Right forelimb (tissue), 1 donor: ENCODE measurements at regions not wholly inside any gene's neighbourhood (a gene's known extent, or its start where the extent isn't known, plus 50 kb on each side); places are given as distances from the start of the nearest gene placed in this dataset.
"Not testable (repeated sequence)": the region's sequence is repeated elsewhere in the genome, so short reads cannot be mapped to it uniquely, and the experiment has no call there.

ENCODE experiments used
- DNase-seq: peaks from one replicate; pipeline ENCODE4 v3.0.0-alpha.2; 2018

DNA sequence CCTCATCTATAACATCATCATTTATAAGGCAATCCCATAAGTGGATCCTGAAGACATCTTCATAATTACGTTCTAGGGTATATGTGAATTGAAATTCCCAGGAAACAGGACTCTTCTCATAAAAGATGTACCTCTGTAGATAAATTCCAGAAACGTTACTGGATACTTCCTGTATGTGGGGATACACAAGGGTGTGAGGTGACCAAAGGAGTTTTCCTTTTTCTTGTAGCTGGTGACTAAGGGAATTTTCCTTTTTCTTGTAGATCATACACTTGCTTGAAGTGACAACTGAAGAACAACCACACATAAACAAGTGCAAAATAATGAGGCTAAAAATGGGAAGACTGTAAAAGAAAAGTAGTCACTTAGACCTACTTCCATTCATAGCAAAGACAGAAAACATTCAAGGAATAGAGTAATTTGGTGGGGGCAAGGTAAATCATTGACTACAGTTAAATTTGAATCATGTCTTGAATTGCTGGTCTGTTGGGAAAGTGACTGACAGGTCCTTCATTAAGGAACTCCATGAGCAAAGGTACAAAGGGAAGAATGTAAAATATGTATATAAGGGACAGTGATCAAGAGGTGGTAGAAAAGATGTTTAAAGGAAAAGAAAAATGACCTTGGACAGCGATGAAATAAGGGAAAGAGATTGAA, 53.2 kb upstream of the UBE2E3 start:
- no peak for DNase-seq

DNA sequence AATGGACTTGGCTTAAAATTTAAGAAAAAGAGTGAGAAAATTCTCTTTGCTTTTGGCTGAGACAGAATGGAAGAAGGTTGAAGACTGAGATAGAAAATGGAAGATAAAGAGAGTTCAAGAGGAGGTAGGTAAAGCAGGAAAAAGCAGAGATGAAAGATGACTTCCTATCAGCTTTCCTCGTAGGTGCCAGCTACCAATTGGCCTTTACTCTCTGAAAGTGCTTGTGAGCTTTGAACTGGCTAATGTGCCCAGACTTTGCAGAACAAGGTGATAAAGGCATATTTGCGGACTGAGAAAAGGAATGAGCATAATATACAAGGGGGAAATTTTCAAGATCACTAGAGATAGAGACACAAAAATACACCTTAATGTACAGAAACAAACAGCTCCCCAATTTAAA, 54.7 kb upstream of the UBE2E3 start:
- DNase-seq, result no peak

- no peak for DNase-seq
These were observed 56.3 kb upstream of the UBE2E3 start for GRCh38 chr2:180924063-180924462.

GRCh38 chr2:180910831-180911665, 69.4 kb upstream of the UBE2E3 start:
- no peak for DNase-seq

DNA sequence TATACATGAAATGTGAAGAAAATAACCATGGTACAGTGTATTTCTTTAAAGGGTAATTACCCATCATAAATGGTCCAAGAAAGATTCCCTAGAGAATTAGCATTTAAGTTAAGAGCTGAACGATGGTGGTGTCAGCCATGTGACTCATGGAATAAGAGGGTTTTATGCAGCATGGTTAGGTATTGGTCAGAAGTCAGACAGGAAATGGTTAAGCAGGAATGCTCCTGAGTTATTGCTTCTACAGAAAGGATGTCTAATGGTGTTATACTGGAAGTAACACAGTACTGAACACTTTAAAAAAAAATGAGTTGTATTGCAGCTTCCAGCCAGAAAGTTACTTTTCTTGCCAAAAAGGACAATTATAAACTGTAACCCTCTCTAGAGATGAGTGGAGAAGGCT, 72.7 kb upstream of the UBE2E3 start:
- no peak for DNase-seq

DNA sequence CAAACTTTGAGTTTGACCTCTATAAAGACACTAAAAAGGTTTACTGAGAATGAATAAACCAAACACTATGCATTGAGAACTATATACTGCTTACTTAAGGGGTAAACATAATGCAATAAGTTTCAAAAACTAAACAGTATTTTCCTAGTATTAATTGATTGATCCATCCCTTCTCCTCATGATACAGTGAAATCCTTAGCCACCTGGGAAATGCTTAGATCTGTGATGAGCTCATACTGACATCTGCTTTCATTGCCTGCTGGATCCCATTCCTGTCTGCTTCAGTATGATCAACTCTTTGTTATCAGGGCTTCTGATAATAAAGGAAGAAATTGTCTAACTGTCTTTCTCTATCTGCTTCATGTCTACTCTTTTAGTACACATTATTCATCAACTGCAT, 74.9 kb upstream of the UBE2E3 start:
- no peak for DNase-seq

GRCh38 chr2:180905002-180905401, 75.4 kb upstream of the UBE2E3 start:
- DNase-seq, result no peak

DNA sequence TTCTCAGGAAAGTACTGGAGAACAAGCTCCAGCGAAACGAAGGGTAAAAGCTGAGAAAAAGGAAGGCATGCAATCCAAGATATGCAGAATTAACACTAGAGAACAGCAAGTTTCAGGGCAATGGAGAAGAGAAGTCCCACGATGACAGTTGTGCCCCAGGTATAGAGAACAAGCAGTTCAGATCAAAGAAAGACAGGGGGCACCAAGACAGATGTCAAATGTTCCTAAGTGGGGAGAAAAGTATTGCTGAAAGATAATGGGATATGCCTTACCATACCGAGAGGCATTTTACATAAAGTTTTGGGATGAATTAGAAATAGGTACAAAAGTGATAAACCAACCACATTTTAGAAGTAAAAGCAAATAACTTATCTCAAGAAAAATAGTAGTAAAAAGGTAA, 79.1 kb upstream of the UBE2E3 start:
- DNase-seq, result no peak

- no peak for DNase-seq
These were observed 86.7 kb upstream of the UBE2E3 start for GRCh38 chr2:180893752-180894151.

GRCh38 chr2:180892091-180892490, 88.3 kb upstream of the UBE2E3 start:
- no peak for DNase-seq

DNA sequence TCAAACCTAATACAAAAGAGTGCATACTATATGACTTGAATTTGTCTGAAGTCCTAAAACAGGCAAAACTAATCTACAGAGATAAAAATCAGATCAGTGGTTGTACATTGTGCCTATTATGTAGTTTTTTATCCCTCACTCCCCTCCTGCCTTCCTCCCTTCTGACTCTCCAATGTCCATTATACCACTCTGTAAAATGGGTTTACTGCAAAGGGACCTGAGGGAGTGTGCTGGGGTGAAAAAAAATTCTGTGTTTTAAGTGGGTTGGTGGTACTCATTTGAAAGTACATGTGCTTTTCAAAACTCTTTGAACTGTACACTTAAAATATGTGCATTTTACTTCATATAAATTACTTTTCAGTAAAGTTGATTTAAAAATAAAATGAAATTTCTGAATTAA, 89.0 kb upstream of the UBE2E3 start:
- DNase-seq, result no peak

DNA sequence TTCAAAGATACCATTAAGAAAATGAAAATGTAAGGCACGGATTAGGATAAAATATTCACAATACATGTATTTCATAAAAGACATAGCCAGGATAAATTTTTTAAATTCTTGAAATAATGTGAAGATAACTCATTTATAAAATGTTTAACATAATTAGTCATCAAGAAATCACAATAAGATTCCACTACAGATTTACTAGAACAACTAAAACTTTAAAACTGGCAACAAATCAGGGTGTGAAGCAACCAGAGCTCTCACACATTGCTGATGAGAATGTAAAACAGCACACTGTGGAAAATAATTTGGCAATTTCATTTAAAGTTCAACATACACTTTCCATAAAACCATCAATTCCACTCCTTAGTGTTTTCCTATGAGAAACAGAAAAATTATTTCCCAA, 89.6 kb upstream of the UBE2E3 start:
- DNase-seq, result no peak

DNA sequence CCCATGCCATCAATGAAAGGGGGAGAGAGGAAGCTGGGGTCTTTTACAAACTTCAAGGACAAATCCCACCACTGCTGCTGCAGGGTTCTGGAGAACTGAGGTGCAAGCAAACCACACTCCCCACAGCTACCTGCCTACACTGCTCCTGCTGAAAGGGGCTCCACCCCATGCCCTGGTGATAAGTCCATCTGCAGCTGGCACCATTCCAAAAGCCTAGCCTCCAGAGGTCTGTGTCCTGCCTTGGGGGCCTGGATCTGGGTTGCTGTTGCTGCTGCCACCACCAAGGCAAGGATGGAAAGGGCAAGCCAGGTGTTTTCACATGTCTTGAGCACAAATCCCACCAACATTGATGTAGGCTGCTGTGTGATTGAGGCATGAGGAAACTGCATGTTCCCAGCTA, 97.4 kb upstream of the UBE2E3 start:
- no peak for DNase-seq

- DNase-seq, result no peak
These were observed 103.9 kb upstream of the UBE2E3 start for GRCh38 chr2:180876506-180876905.

GRCh38 chr2:180873219-180873618, 107.2 kb upstream of the UBE2E3 start:
- no peak for DNase-seq

DNA sequence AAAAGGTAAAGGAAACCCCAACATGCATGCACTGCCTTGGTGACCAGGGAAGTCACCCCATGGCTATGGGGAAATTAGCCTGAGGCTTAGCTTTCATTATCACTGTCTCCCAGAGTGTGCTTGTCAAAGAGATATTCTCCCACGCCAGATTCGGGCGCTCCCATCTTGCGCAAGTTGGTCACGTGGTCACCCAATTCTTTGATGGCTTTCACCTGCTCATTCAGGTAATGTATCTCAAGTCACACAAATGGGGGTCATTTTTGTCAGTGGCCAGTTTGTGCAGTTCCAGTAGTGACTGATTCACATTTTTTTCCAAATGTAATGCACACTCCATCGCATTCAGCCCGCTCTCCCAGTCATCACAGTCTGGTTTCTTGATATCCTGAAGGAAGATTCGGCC, 107.6 kb upstream of the UBE2E3 start:
- DNase-seq, result not testable (repeated sequence)

DNA sequence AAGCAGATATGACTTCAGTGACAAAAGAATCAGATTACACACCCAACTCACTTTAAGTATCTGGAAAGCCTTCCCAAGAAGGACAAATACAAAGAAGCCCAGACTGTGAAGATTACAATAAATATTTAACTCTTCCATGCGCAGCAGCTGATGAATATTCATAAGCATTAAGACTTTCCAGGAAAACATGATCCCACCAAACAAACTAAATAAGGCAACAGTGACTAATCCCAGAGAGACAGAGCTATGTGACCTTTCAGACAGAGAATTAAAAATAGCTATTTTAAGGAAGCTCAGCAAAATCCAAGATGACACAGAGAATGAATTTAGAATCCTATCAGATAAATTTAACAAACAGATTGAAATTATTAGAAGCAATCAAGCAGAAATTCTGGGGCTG, 108.2 kb upstream of the UBE2E3 start:
- DNase-seq, result no peak

- DNase-seq, result no peak
These were observed 108.8 kb upstream of the UBE2E3 start for GRCh38 chr2:180871649-180872048.

GRCh38 chr2:180849851-180850250, 130.6 kb upstream of the UBE2E3 start:
- no peak for DNase-seq

DNA sequence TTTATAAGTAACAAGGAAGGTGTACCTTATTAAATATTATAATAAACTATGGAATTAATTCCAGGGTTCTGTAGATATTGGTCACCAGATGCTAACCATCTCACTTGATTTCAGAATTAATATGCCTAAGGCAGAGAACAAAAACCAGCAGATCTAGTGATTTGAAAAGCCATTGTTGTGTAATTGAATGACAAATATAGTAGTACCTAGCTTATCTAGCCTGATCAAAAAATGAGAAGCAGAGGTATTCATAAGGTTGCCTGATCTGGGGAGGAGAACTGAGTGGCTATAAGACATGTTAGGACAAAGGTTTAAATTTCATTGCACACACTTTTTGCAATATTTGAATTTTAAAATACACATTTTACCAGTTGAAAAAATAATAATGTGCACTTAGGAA, 132.0 kb upstream of the UBE2E3 start:
- DNase-seq, result no peak

DNA sequence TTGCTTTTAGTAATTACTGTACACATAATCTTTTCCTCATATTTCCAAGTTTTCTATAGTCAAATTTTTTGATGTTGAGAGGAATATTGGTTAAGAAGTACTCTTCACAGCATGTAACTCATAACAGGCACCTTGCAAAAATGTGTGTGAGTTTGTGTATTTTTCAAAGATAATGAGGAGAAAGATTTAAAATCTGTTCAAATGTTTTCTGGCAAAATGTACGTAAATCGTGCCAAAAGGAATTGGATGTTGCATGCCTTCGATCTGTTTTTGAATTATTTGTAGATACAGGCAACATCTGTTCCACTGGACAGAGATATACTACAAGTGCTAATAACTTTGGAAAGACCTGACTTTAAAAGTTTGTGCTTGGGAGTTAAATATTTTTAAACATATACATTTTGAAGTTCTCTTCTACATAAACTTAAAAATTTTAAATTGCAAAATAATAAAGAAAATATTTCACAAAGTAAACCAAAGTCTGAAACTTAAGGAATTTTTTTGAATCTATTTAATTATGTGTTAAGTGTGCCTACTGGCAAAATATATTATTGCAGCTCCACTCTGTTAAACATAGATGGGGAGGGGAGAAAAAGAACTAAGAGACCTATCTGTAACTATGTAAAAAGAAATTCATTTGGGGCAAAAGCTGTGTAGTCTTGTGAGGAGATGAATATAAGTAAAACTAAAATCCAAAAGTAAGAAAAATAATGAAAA, 133.5 kb upstream of the UBE2E3 start:
- DNase-seq, result no peak

GRCh38 chr2:180842461-180842860, 137.9 kb upstream of the UBE2E3 start:
- DNase-seq, result no peak

DNA sequence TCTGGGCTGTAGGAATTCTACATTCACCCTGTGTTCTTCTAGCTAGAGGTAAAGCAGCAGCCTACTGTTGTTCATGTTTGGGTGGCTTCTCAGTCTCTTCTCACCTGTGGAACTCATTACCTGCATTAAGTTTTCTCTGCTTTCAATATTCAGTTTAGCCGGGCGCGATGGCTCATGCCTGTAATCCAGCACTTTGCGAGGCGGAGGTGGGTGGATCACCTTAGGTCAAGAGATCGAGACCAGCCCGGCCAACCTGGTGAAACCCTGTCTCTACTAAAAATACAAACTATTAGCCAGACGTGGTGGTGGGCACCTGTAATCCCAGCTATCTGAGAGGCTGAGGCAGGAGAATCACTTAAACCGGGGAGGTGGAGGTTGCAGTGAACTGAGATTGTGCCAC, 139.8 kb upstream of the UBE2E3 start:
- DNase-seq, result no peak

DNA sequence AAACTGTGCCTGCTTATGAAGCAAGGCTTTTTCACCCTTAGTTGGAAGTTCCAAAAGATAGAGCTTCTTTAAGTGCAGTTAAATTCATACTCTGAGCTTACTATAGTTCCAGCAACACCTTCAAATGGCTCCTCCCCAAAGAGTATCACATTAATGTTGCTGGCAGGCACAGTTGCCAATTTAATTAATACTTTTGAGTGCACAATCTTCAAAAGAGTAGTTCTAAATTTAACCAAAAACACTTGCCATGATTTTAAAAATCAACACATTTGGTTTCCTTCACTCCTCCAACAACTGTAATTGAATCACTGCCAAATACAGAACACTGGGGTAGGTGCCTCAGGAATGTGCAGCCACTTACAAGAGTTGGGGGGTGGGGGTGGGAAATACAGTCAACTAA, 150.6 kb upstream of the UBE2E3 start:
- no peak for DNase-seq
